ENCODE measurements at regions not wholly inside any gene's neighbourhood (a gene's known extent, or its start where the extent isn't known, plus 50 kb on each side); places are given as distances from the start of the nearest gene placed in this dataset.

GRCh38 chr3:80439490-80439889 is 671.7 kb upstream of the ROBO1 start:
- TF ChIP-seq, protein P1, sequence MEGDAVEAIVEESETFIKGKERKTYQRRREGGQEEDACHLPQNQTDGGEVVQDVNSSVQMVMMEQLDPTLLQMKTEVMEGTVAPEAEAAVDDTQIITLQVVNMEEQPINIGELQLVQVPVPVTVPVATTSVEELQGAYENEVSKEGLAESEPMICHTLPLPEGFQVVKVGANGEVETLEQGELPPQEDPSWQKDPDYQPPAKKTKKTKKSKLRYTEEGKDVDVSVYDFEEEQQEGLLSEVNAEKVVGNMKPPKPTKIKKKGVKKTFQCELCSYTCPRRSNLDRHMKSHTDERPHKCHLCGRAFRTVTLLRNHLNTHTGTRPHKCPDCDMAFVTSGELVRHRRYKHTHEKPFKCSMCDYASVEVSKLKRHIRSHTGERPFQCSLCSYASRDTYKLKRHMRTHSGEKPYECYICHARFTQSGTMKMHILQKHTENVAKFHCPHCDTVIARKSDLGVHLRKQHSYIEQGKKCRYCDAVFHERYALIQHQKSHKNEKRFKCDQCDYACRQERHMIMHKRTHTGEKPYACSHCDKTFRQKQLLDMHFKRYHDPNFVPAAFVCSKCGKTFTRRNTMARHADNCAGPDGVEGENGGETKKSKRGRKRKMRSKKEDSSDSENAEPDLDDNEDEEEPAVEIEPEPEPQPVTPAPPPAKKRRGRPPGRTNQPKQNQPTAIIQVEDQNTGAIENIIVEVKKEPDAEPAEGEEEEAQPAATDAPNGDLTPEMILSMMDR (IDR thresholded peaks at IDR 0.05), result no peak
- TF ChIP-seq, protein P2, sequence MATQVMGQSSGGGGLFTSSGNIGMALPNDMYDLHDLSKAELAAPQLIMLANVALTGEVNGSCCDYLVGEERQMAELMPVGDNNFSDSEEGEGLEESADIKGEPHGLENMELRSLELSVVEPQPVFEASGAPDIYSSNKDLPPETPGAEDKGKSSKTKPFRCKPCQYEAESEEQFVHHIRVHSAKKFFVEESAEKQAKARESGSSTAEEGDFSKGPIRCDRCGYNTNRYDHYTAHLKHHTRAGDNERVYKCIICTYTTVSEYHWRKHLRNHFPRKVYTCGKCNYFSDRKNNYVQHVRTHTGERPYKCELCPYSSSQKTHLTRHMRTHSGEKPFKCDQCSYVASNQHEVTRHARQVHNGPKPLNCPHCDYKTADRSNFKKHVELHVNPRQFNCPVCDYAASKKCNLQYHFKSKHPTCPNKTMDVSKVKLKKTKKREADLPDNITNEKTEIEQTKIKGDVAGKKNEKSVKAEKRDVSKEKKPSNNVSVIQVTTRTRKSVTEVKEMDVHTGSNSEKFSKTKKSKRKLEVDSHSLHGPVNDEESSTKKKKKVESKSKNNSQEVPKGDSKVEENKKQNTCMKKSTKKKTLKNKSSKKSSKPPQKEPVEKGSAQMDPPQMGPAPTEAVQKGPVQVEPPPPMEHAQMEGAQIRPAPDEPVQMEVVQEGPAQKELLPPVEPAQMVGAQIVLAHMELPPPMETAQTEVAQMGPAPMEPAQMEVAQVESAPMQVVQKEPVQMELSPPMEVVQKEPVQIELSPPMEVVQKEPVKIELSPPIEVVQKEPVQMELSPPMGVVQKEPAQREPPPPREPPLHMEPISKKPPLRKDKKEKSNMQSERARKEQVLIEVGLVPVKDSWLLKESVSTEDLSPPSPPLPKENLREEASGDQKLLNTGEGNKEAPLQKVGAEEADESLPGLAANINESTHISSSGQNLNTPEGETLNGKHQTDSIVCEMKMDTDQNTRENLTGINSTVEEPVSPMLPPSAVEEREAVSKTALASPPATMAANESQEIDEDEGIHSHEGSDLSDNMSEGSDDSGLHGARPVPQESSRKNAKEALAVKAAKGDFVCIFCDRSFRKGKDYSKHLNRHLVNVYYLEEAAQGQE (IDR thresholded peaks at IDR 0.05; ENCODE audit: insufficient read depth in 1 of 2, low read depth in 2 of 2, low read length in 1 of 2), result no peak
- TF ChIP-seq POLR2AphosphoS5 (IDR thresholded peaks at IDR 0.05; ENCODE audit: low read depth, low read length) (no peak), SIN3A (IDR thresholded peaks at IDR 0.05; ENCODE audit: borderline replicate concordance, insufficient read depth, low read depth, low read length) (no peak)

Data from Panc1 (cell line).